ENCODE measurements at regions not wholly inside any gene's neighbourhood (a gene's known extent, or its start where the extent isn't known, plus 50 kb on each side); places are given as distances from the start of the nearest gene placed in this dataset.

GRCh38 chr9:68595868-68596267, 55.2 kb upstream of the TMEM252 start:
- TF ChIP-seq, protein P1, sequence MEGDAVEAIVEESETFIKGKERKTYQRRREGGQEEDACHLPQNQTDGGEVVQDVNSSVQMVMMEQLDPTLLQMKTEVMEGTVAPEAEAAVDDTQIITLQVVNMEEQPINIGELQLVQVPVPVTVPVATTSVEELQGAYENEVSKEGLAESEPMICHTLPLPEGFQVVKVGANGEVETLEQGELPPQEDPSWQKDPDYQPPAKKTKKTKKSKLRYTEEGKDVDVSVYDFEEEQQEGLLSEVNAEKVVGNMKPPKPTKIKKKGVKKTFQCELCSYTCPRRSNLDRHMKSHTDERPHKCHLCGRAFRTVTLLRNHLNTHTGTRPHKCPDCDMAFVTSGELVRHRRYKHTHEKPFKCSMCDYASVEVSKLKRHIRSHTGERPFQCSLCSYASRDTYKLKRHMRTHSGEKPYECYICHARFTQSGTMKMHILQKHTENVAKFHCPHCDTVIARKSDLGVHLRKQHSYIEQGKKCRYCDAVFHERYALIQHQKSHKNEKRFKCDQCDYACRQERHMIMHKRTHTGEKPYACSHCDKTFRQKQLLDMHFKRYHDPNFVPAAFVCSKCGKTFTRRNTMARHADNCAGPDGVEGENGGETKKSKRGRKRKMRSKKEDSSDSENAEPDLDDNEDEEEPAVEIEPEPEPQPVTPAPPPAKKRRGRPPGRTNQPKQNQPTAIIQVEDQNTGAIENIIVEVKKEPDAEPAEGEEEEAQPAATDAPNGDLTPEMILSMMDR (conservative IDR thresholded peaks at IDR 0.05; ENCODE audit: low read length) = no peak
- TF ChIP-seq EZH2phosphoT487 (IDR thresholded peaks at IDR 0.05; ENCODE audit: borderline replicate concordance) = no peak
